VCaP (cell line): ENCODE measurements at regions not wholly inside any gene's neighbourhood (a gene's known extent, or its start where the extent isn't known, plus 50 kb on each side); places are given as distances from the start of the nearest gene placed in this dataset.

Experiments
- H3K27ac ChIP-seq: fragments of 450-650 bp; 2 replicates; pipeline ENCODE4 v1.5.1; 2017
- TF ChIP-seq, protein P1 (sequence below): fragments of 450-650 bp; conservative IDR thresholded peaks from 2 replicates; pipeline ENCODE4 v1.5.1; 2017; ENCODE audit warnings: mild to moderate bottlenecking, moderate library complexity

DNA sequence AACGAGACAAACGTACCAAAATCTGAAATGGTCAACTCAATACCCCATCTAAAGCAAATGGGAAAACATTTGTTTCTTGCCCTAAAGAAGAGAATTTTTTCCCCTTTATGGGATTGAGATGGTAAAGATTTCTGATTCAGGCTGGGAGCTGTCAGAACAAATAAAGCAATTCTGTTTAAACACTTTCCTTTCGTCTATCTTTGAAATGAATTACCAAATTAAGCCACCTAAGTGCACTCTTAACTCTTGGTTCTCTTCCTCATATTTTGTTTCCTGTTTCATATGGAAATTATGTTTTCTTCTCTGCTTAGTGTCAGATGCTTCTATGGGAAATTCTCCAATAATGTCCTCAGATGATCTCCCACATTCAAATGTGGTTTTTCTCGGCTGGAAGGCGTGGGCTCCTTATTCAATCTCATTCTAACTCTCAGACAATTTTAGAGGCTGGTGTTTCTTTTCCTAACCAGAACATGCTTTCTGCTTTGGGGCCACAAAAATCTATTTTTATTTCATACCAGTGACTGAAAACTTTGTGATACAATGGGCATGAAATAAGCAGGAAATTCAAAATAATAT lies 50.3 kb upstream of the HPF1 start:
- TF ChIP-seq, protein P1, sequence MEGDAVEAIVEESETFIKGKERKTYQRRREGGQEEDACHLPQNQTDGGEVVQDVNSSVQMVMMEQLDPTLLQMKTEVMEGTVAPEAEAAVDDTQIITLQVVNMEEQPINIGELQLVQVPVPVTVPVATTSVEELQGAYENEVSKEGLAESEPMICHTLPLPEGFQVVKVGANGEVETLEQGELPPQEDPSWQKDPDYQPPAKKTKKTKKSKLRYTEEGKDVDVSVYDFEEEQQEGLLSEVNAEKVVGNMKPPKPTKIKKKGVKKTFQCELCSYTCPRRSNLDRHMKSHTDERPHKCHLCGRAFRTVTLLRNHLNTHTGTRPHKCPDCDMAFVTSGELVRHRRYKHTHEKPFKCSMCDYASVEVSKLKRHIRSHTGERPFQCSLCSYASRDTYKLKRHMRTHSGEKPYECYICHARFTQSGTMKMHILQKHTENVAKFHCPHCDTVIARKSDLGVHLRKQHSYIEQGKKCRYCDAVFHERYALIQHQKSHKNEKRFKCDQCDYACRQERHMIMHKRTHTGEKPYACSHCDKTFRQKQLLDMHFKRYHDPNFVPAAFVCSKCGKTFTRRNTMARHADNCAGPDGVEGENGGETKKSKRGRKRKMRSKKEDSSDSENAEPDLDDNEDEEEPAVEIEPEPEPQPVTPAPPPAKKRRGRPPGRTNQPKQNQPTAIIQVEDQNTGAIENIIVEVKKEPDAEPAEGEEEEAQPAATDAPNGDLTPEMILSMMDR, result no peak
- no peak overlapping the region for H3K27ac ChIP-seq
